Adrenal gland (tissue), 9 donors: ENCODE measurements at regions not wholly inside any gene's neighbourhood (a gene's known extent, or its start where the extent isn't known, plus 50 kb on each side); places are given as distances from the start of the nearest gene placed in this dataset.

ENCODE experiments used
- DNase-seq, 7 donors: peaks; one replicate each; pipeline ENCODE4 v3.0.0-alpha.2; 2019 to 2020
- H3K27ac ChIP-seq, 5 donors: fragments of 200-600 bp; sonication (generic) in 4 of 5; 1 replicate in 3 of 5; 2 replicates in 2 of 5; pipeline versions ENCODE4 v1.5.1 to v1.8.0; 2016 to 2020; ENCODE audit warnings: mild to moderate bottlenecking in 1 of 5
- H3K27me3 ChIP-seq: fragments of 200-600 bp; 2 replicates; pipeline ENCODE4 v1.8.0; 2021
- H3K36me3 ChIP-seq, 2 donors: fragments of 200-600 bp; replicated peaks in 1 of 2; 1 replicate in 1 of 2; 2 replicates in 1 of 2; pipeline versions ENCODE4 v1.5.1 to v1.8.0; 2018 to 2022
- H3K4me1 ChIP-seq, 2 donors: fragments of 200-600 bp; replicated peaks in 1 of 2; 1 replicate in 1 of 2; 2 replicates in 1 of 2; pipeline versions ENCODE4 v1.5.1 to v1.8.0; 2018 to 2021
- H3K4me3 ChIP-seq, 4 donors: fragments of 200-600 bp; sonication (generic) in 3 of 4; one replicate each; pipeline ENCODE4 v1.5.1; 2016 to 2018
- H3K9me3 ChIP-seq, 3 donors: fragments of 200-600 bp; sonication (generic) in 1 of 3; replicated peaks in 1 of 3; 1 replicate in 2 of 3; 2 replicates in 1 of 3; pipeline versions ENCODE4 v1.5.1 to v1.8.0; 2016 to 2021
- POLR2A ChIP-seq, 2 donors: fragments of 450-650 bp; IDR thresholded peaks; one replicate each; pipeline ENCODE4 v1.6.1; 2017; ENCODE audit warnings: antibody characterized with exemption in 2 of 2, mild to moderate bottlenecking in 2 of 2, moderate library complexity in 1 of 2
- WGBS, 4 donors: extraction: QIAGEN DNeasy Blood & Tissue Kit in 2 of 4; methylation state at CpG; one replicate each; pipeline versions ENCODE4 v1.1.5 to v1.1.7; 2013 to 2017; 5-methylcytosine and 5-hydroxymethylcytosine counted together
- intact Hi-C, 2 donors: fragments of 100-400 bp; cut with DNase I; formaldehyde crosslinking; loops; one replicate each; pipeline versions ENCODE4 v1.14.1 to v1.15.0; 2022 to 2023
- TF ChIP-seq, protein P1 (sequence below), 6 experiments: fragments of 450-650 bp in 4 of 6; fragments of 200-600 bp in 2 of 6; sonication (generic) in 1 of 6; IDR thresholded peaks; 1 replicate in 5 of 6; 2 replicates in 1 of 6; pipeline versions ENCODE4 v1.5.1 to v1.8.0; 2016 to 2021; ENCODE audit warnings: antibody characterized with exemption in 6 of 6, mild to moderate bottlenecking in 2 of 6, moderate library complexity in 1 of 6
- donor health status: healthy with polysubstance abuse.
- donor health status: Bipolar disorder and iron deficiency.
- donor health status: DM: yes; HTN: yes; CAD: no.
- donor health status: DM: no; HTN: no; CAD: no.
- donor health status: DM: no; HTN: no; CAD: no.

DNA sequence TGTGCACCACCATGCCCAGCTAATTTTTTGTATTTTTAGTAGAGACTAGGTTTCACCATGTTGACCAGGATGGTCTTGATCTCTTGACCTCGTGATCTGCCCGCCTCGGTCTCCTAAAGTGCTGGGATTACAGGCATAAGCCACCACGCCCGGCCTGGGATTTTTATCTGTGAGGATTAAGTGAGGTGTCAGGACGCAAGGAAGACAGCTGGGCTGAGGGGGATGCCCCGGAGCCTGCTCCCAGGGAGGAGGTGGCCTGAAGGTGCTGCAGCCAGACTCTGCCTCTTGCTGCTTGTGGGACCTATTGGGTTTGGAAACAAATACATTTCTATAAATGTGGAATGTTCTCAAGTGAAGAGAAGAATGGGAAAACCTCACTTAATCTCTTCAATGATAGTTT is 131.6 kb downstream of the OLFM4 start:
- H3K27me3 ChIP-seq, result no peaks in the 10 kb centered on the region
- H3K36me3 ChIP-seq, result no peaks in the 10 kb centered on the region
- 76 to 89% (median 83%) methylated on average over 7 of the region's 7 CpGs for WGBS, 4 donors
- intact Hi-C loops, result no loop called here
- TF ChIP-seq POLR2A (IDR thresholded peaks at IDR 0.05), result no peak
- TF ChIP-seq, protein P1, sequence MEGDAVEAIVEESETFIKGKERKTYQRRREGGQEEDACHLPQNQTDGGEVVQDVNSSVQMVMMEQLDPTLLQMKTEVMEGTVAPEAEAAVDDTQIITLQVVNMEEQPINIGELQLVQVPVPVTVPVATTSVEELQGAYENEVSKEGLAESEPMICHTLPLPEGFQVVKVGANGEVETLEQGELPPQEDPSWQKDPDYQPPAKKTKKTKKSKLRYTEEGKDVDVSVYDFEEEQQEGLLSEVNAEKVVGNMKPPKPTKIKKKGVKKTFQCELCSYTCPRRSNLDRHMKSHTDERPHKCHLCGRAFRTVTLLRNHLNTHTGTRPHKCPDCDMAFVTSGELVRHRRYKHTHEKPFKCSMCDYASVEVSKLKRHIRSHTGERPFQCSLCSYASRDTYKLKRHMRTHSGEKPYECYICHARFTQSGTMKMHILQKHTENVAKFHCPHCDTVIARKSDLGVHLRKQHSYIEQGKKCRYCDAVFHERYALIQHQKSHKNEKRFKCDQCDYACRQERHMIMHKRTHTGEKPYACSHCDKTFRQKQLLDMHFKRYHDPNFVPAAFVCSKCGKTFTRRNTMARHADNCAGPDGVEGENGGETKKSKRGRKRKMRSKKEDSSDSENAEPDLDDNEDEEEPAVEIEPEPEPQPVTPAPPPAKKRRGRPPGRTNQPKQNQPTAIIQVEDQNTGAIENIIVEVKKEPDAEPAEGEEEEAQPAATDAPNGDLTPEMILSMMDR (IDR thresholded peaks at IDR 0.05), result no peak
- DNase-seq, result no peak
- no peak overlapping the region for H3K4me3 ChIP-seq
- H3K9me3 ChIP-seq, result no peaks in the 10 kb centered on the region
- H3K4me1 ChIP-seq, result no peaks in the 10 kb centered on the region
- H3K27ac ChIP-seq, result no peak overlapping the region

DNA sequence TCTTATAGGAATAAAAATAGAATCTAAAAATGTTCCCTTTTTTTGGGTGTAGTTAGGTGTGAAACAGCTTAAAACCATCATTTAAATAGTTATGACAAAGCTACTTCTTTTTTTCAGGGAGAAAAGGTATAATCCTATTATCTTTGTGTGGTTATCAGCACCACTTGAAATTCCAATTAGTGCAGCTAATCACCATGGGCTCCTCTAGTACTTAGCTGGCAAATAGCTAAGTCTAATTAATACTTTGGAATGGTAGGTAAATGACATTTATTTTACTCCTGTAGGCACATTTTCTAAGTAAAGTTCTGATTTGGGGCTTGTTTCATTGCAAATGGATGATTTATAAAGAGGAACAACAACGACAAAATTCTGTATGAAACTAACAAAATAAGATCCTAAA is 132.6 kb downstream of the OLFM4 start:
- no peaks in the 10 kb centered on the region for H3K9me3 ChIP-seq
- TF ChIP-seq, protein P1 (IDR thresholded peaks at IDR 0.05), result no peak
- no peak for TF ChIP-seq POLR2A (IDR thresholded peaks at IDR 0.05)
- H3K4me1 ChIP-seq, result no peaks in the 10 kb centered on the region
- DNase-seq, result no peak
- no peak overlapping the region for H3K27ac ChIP-seq
- H3K4me3 ChIP-seq, result no peak overlapping the region
- intact Hi-C loops, result no loop called here
- H3K36me3 ChIP-seq, result no peaks in the 10 kb centered on the region
- H3K27me3 ChIP-seq, result no peaks in the 10 kb centered on the region
- 50 to 73% (median 61%) methylated on average over 1 of the region's 1 CpG for WGBS, 4 donors

DNA sequence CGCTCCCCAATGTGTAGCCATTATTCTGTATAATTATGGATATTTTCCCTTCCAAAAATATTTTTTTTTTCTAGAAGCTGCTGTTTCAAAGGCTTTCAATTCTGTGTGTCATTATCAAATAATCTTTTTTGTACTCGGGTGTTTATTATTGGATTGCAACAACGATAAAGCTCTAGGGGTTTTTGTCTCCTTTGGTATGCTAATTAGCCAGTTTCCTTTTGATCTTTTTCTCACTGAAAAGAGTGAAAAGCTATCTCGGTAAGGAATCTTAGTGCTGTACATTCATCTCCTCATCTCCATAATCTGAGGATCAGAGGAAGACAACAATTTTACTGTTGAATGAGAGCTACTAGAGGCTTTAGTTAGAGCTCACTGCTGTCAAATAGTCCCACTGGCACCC is 136.6 kb downstream of the OLFM4 start:
- TF ChIP-seq POLR2A (IDR thresholded peaks at IDR 0.05), result no peak
- TF ChIP-seq, protein P1 (IDR thresholded peaks at IDR 0.05), result no peak
- DNase-seq, result no peak
- no peaks in the 10 kb centered on the region for H3K27me3 ChIP-seq
- no peaks in the 10 kb centered on the region for H3K4me1 ChIP-seq
- H3K4me3 ChIP-seq, result no peak overlapping the region
- WGBS, 4 donors, result 31 to 37% (median 35%) methylated on average over 4 of the region's 4 CpGs
- intact Hi-C loops, result no loop called here
- H3K27ac ChIP-seq, result no peak overlapping the region
- no peaks in the 10 kb centered on the region for H3K9me3 ChIP-seq
- H3K36me3 ChIP-seq, result no peaks in the 10 kb centered on the region

DNA sequence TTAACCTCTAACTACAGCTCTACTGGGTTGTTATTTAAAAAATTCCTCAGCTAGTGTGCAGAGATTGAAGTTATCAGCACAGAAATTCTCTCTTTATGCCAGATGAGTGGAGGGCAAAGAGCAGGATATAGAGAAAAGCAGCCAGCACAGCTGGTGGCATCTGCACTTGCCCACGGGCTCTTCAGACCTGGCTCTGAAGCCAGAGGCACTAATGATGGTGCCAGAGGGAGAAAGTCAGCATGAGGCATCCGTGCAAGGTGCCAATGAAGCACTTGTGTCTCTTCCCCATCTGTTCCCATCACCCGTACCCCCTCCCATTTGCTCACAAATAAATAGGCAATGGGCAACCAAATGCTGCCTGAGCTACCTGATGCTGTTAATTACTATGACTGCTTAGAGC is 138.9 kb downstream of the OLFM4 start:
- DNase-seq, result no peak
- no peaks in the 10 kb centered on the region for H3K27me3 ChIP-seq
- no peak for TF ChIP-seq POLR2A (IDR thresholded peaks at IDR 0.05)
- TF ChIP-seq, protein P1 (IDR thresholded peaks at IDR 0.05), result no peak
- no peaks in the 10 kb centered on the region for H3K4me1 ChIP-seq
- no peak overlapping the region for H3K4me3 ChIP-seq
- 18 to 21% (median 18%) methylated on average over 3 of the region's 3 CpGs for WGBS, 4 donors
- H3K9me3 ChIP-seq, result no peaks in the 10 kb centered on the region
- intact Hi-C loops, result no loop called here
- H3K36me3 ChIP-seq, result no peaks in the 10 kb centered on the region
- H3K27ac ChIP-seq, result no peak overlapping the region
